Epidermal melanocyte (primary cell): ENCODE measurements at regions not wholly inside any gene's neighbourhood (a gene's known extent, or its start where the extent isn't known, plus 50 kb on each side); places are given as distances from the start of the nearest gene placed in this dataset.

Source experiments
- DNase-seq: peaks from one replicate; pipeline ENCODE4 v3.0.0; 2011; ENCODE audit warnings: low spot score; ENCODE audit not compliant: insufficient read length

- no peak for DNase-seq
These were observed 116.1 kb upstream of the SH3BP4 start for GRCh38 chr2:234835738-234836137.

- DNase-seq, result no peak
These were observed 117.4 kb upstream of the SH3BP4 start for GRCh38 chr2:234834228-234834923.

- DNase-seq, result no peak
These were observed 121.0 kb upstream of the SH3BP4 start for GRCh38 chr2:234830853-234831252.

- no peak for DNase-seq
These were observed 122.8 kb upstream of the SH3BP4 start for GRCh38 chr2:234829074-234829455.

- DNase-seq, result no peak
These were observed 123.3 kb upstream of the SH3BP4 start for GRCh38 chr2:234828382-234829073.

- no peak for DNase-seq
These were observed 124.5 kb upstream of the SH3BP4 start for GRCh38 chr2:234827096-234827860.

GRCh38 chr2:234826681-234827080, 125.1 kb upstream of the SH3BP4 start:
- no peak for DNase-seq

- no peak for DNase-seq
These were observed 126.2 kb upstream of the SH3BP4 start for GRCh38 chr2:234825616-234826015.

GRCh38 chr2:234823877-234824376, 127.9 kb upstream of the SH3BP4 start:
- peak; percentile 88 for DNase-seq

- DNase-seq, result no peak
These were observed 128.5 kb upstream of the SH3BP4 start for GRCh38 chr2:234823196-234823876.

GRCh38 chr2:234821946-234822475, 129.8 kb upstream of the SH3BP4 start:
- DNase-seq, result no peak

- DNase-seq, result no peak
These were observed 132.9 kb upstream of the SH3BP4 start for GRCh38 chr2:234818937-234819336.

GRCh38 chr2:234816491-234816890, 135.3 kb upstream of the SH3BP4 start:
- DNase-seq, result no peak

GRCh38 chr2:234816056-234816455, 135.8 kb upstream of the SH3BP4 start:
- no peak for DNase-seq

- DNase-seq, result no peak
These were observed 137.4 kb upstream of the SH3BP4 start for GRCh38 chr2:234814374-234814773.

- no peak for DNase-seq
These were observed 139.0 kb upstream of the SH3BP4 start for GRCh38 chr2:234812851-234813250.

- DNase-seq, result no peak
These were observed 142.9 kb upstream of the SH3BP4 start for GRCh38 chr2:234808907-234809306.

GRCh38 chr2:234806818-234807217, 145.0 kb upstream of the SH3BP4 start:
- no peak for DNase-seq

GRCh38 chr2:234805836-234806235, 146.0 kb upstream of the SH3BP4 start:
- no peak for DNase-seq

- DNase-seq, result no peak
These were observed 147.1 kb upstream of the SH3BP4 start for GRCh38 chr2:234804704-234805103.

- DNase-seq, result no peak
These were observed 149.0 kb upstream of the SH3BP4 start for GRCh38 chr2:234802845-234803171.
